Lower lobe of right lung (tissue), 2 donors: ENCODE measurements at regions not wholly inside any gene's neighbourhood (a gene's known extent, or its start where the extent isn't known, plus 50 kb on each side); places are given as distances from the start of the nearest gene placed in this dataset.

Experiments
- ATAC-seq, 2 donors: fragments of 200-7000 bp; cut with Tn5 transposase; one replicate each; pipeline ENCODE4 v1.9.1; 2020 to 2022; ENCODE audit warnings: mild to moderate bottlenecking in 2 of 2, moderate library complexity in 2 of 2
- DNase-seq: peaks from one replicate; pipeline ENCODE4 v3.0.0-alpha.2; 2020
- H3K27ac ChIP-seq: fragments of 200-600 bp; one replicate; pipeline ENCODE4 v1.8.0; 2022
- H3K27me3 ChIP-seq: fragments of 200-600 bp; one replicate; pipeline ENCODE4 v1.8.0; 2022; ENCODE audit warnings: low read depth
- H3K36me3 ChIP-seq: fragments of 200-600 bp; one replicate; pipeline ENCODE4 v1.8.0; 2022; ENCODE audit warnings: mild to moderate bottlenecking
- H3K4me1 ChIP-seq: fragments of 200-600 bp; one replicate; pipeline ENCODE4 v1.8.0; 2022
- H3K4me3 ChIP-seq: fragments of 200-600 bp; one replicate; pipeline ENCODE4 v1.8.0; 2022; ENCODE audit warnings: mild to moderate bottlenecking
- H3K9me3 ChIP-seq: fragments of 200-600 bp; one replicate; pipeline ENCODE4 v1.8.0; 2022
- intact Hi-C: fragments of 100-400 bp; cut with DNase I; formaldehyde crosslinking; loops from one replicate; pipeline ENCODE4 v1.11.0; 2022
- TF ChIP-seq, protein P1 (sequence below): fragments of 200-600 bp; IDR thresholded peaks from one replicate; pipeline ENCODE4 v1.8.0; 2022; ENCODE audit warnings: antibody characterized with exemption, mild to moderate bottlenecking
- donor health status: DM: no; HTN: yes; CAD: no; lungs with severe emphysema.

DNA sequence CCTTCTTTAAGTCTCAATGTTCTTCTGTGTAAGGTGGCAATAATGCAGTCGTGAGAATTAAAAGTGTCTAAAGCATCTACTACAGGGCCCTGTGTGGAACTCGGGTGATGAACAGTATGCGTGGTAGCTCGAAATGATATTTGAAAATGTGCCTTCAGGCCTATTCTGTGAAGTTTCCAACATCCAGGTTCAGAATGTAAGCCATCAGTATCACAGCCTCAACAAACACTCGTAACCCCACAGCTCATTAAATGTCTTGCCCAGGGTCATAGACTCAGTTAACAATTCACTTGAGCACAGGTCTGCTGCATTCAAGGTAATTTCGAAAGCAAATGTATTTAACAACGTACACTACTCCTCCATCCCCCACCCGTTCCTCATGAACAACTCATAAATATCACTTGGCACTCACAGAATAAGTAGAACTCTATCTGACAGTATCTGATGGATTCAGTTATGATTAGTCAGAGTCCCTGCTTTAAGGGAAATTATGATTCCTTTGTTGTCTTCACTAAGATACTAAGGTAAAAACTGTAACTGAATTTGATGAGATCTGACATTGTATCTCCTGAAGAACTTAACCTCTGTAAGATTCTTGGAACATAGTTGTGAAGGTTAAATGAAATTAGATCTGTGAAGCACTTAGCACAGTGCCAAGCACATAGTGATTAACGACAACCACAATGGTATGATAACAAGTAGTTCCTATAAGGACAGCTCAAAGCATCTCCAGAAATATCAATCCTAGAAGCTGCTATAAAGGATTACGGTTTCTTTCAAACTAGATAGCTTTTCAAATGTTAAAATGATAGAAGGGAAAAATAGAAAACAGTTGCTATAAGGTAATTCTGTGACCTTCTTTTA is 642.3 kb downstream of the TBL1XR1 start:
- H3K27ac ChIP-seq = no peak overlapping the region
- no peak for DNase-seq
- no peak overlapping the region for H3K4me3 ChIP-seq
- no peak for ATAC-seq
- no peaks in the 10 kb centered on the region for H3K9me3 ChIP-seq
- no peaks in the 10 kb centered on the region for H3K4me1 ChIP-seq
- intact Hi-C loops = no loop called here
- no peaks in the 10 kb centered on the region for H3K36me3 ChIP-seq
- no peaks in the 10 kb centered on the region for H3K27me3 ChIP-seq
- TF ChIP-seq, protein P1, sequence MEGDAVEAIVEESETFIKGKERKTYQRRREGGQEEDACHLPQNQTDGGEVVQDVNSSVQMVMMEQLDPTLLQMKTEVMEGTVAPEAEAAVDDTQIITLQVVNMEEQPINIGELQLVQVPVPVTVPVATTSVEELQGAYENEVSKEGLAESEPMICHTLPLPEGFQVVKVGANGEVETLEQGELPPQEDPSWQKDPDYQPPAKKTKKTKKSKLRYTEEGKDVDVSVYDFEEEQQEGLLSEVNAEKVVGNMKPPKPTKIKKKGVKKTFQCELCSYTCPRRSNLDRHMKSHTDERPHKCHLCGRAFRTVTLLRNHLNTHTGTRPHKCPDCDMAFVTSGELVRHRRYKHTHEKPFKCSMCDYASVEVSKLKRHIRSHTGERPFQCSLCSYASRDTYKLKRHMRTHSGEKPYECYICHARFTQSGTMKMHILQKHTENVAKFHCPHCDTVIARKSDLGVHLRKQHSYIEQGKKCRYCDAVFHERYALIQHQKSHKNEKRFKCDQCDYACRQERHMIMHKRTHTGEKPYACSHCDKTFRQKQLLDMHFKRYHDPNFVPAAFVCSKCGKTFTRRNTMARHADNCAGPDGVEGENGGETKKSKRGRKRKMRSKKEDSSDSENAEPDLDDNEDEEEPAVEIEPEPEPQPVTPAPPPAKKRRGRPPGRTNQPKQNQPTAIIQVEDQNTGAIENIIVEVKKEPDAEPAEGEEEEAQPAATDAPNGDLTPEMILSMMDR = no peak

DNA sequence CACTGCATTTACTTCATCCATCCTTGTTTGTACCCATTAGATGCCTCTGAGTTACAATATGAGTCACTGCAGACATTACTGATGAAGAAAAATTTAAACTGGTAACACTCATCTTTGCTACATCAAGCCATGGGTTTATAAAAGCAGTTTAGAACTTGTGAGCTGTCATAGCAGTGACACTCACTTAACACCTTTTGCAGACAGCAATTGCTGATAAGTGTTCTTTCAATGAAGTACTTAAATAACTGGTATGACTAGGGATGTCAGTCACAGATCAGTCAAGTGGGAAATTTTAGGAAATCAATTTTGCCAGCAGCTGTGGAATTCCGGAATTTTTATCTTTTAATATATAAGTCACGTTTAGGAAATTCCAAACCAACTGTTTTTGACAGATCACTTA is 643.0 kb downstream of the TBL1XR1 start:
- Histone ChIP-seq H3K27me3 (no peaks in the 10 kb centered on the region), H3K9me3 (no peaks in the 10 kb centered on the region), H3K27ac (no peak overlapping the region), H3K36me3 (no peaks in the 10 kb centered on the region), H3K4me3 (no peak overlapping the region), H3K4me1 (no peaks in the 10 kb centered on the region)
- intact Hi-C loops = no loop called here
- TF ChIP-seq, protein P1 = no peak
- ATAC-seq = no peak
- no peak for DNase-seq

DNA sequence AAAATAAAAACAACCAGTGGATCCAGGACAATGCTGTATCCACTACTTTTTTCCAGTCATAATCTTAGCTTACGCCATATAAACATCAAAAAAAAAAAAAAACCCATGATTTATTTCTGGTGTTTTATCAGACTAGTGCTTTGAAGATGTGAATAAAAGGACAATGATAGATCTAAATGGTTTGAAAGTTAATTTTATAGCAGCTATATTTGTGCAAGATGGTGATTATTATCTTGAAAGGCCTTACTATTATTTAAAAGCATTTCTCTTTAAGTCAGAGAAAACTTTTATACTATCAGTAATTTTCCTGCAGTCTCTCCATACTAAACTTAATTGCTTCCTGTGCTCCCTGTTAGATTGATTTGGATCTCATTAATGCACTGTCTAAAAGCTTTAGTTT is 670.3 kb downstream of the TBL1XR1 start:
- no peaks in the 10 kb centered on the region for H3K36me3 ChIP-seq
- intact Hi-C loops = no loop called here
- ATAC-seq (no peak), DNase-seq (no peak)
- H3K4me3 ChIP-seq = no peak overlapping the region
- H3K27me3 ChIP-seq = no peaks in the 10 kb centered on the region
- H3K27ac ChIP-seq = no peak overlapping the region
- TF ChIP-seq, protein P1 = no peak
- H3K4me1 ChIP-seq = no peaks in the 10 kb centered on the region
- H3K9me3 ChIP-seq = peaks cover 6% of the 10 kb centered on the region

DNA sequence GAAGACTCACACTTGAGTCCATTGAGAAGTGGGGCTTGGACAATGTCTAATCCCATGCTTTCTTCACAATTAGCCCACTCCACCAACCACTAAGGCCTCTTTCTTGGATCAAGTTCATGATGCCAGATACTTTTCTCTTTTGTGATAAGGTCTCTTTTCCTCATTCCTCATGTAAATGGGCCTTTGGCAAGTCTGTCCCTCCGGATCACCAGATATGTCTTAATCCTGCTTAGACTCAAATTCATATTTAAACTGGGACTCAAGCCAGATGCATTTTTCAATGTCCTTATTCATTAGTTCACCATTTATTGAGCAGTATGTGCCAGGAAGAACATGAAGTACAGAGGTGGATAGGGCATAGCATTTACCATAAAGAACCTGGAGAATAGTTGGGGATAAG is 671.1 kb downstream of the TBL1XR1 start:
- Histone ChIP-seq H3K27me3 (no peaks in the 10 kb centered on the region), H3K9me3 (peaks cover 6% of the 10 kb centered on the region), H3K27ac (no peak overlapping the region), H3K4me3 (no peak overlapping the region), H3K4me1 (no peaks in the 10 kb centered on the region), H3K36me3 (no peaks in the 10 kb centered on the region)
- intact Hi-C loops = no loop called here
- ATAC-seq (no peak), DNase-seq (no peak)
- TF ChIP-seq, protein P1 = no peak

DNA sequence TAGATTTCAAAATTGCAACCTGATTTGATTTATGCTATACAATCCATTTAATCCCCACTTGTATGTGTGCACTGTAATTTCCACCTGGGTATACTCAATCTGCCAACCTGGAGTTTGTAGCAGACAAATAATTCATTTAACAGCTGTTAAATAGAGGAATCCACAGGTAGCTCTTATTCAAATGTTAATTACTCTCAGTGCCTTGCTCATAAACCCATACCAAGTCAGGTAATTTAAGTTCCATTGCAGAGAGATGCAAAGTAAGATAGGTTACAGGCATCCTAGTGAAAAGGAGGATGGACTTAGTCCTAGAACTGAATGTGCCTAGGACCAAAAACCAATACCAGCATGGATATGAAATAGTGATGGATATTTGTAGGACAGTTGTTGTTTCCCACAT is 674.2 kb downstream of the TBL1XR1 start:
- TF ChIP-seq, protein P1 = no peak
- Histone ChIP-seq H3K4me3 (no peak overlapping the region), H3K4me1 (no peaks in the 10 kb centered on the region), H3K9me3 (no peaks in the 10 kb centered on the region), H3K36me3 (no peaks in the 10 kb centered on the region), H3K27ac (no peak overlapping the region), H3K27me3 (no peaks in the 10 kb centered on the region)
- no peak for ATAC-seq
- intact Hi-C loops = no loop called here
- DNase-seq = no peak
